CD4-positive, alpha-beta T cell treated with Interleukin-21 for 1 hour (primary cell): ENCODE measurements at regions not wholly inside any gene's neighbourhood (a gene's known extent, or its start where the extent isn't known, plus 50 kb on each side); places are given as distances from the start of the nearest gene placed in this dataset.
"Not testable (repeated sequence)": the region's sequence is repeated elsewhere in the genome, so short reads cannot be mapped to it uniquely, and the experiment has no call there.

Source experiments
- DNase-seq: peaks from one replicate; pipeline ENCODE4 v3.0.0-alpha.2; 2020

- no peak for DNase-seq
These were observed 134.7 kb upstream of the RHOBTB1 start for GRCh38 chr10:61078542-61079275.

GRCh38 chr10:61076572-61077114, 132.7 kb upstream of the RHOBTB1 start:
- DNase-seq = no peak

GRCh38 chr10:61073391-61073790, 129.4 kb upstream of the RHOBTB1 start:
- DNase-seq = no peak

- no peak for DNase-seq
These were observed 127.6 kb upstream of the RHOBTB1 start for GRCh38 chr10:61071580-61071979.

- DNase-seq = no peak
These were observed 124.5 kb upstream of the RHOBTB1 start for GRCh38 chr10:61068471-61068870.

GRCh38 chr10:61067671-61068336, 123.8 kb upstream of the RHOBTB1 start:
- no peak for DNase-seq

GRCh38 chr10:61066661-61067344, 122.8 kb upstream of the RHOBTB1 start:
- no peak for DNase-seq

GRCh38 chr10:61065051-61065450, 121.1 kb upstream of the RHOBTB1 start:
- DNase-seq = no peak

GRCh38 chr10:61064356-61064755, 120.4 kb upstream of the RHOBTB1 start:
- no peak for DNase-seq

GRCh38 chr10:61063901-61064300, 119.9 kb upstream of the RHOBTB1 start:
- no peak for DNase-seq

GRCh38 chr10:61063034-61063433, 119.0 kb upstream of the RHOBTB1 start:
- DNase-seq = no peak

- DNase-seq = no peak
These were observed 118.0 kb upstream of the RHOBTB1 start for GRCh38 chr10:61061923-61062504.

- DNase-seq = no peak
These were observed 115.7 kb upstream of the RHOBTB1 start for GRCh38 chr10:61059636-61060035.

GRCh38 chr10:61052469-61053205, 108.7 kb upstream of the RHOBTB1 start:
- no peak for DNase-seq

GRCh38 chr10:61051344-61051743, 107.4 kb upstream of the RHOBTB1 start:
- DNase-seq = no peak

- no peak for DNase-seq
These were observed 106.2 kb upstream of the RHOBTB1 start for GRCh38 chr10:61050120-61050745.

- DNase-seq = no peak
These were observed 105.4 kb upstream of the RHOBTB1 start for GRCh38 chr10:61049386-61049785.

- DNase-seq = no peak
These were observed 104.0 kb upstream of the RHOBTB1 start for GRCh38 chr10:61047788-61048560.

- DNase-seq = no peak
These were observed 103.1 kb upstream of the RHOBTB1 start for GRCh38 chr10:61047081-61047480.

- not testable (repeated sequence) for DNase-seq
These were observed 101.5 kb upstream of the RHOBTB1 start for GRCh38 chr10:61045480-61045879.

GRCh38 chr10:61042533-61042932, 98.5 kb upstream of the RHOBTB1 start:
- no peak for DNase-seq
